SK-N-MC (cell line): ENCODE measurements at regions not wholly inside any gene's neighbourhood (a gene's known extent, or its start where the extent isn't known, plus 50 kb on each side); places are given as distances from the start of the nearest gene placed in this dataset.

Experiments used
- DNase-seq: peaks from one replicate; pipeline ENCODE4 v3.0.0-alpha.2; 2011; ENCODE audit warnings: low read depth, low spot score
- H3K27ac ChIP-seq: fragments of 200-600 bp; sonication (generic); 2 replicates; pipeline ENCODE4 v1.5.1; 2016; ENCODE audit warnings: mixed run types
- H3K36me3 ChIP-seq: fragments of 200-600 bp; sonication (generic); 2 replicates; pipeline ENCODE4 v1.6.1; 2017; ENCODE audit warnings: antibody characterized with exemption, low read length, mixed read lengths; ENCODE audit not compliant: insufficient read depth
- H3K4me3 ChIP-seq: fragments of 200-600 bp; sonication (generic); 2 replicates; pipeline ENCODE4 v1.5.1; 2016
- H3K9ac ChIP-seq: fragments of 200-600 bp; sonication (generic); 2 replicates; pipeline ENCODE4 v1.8.0; 2017; ENCODE audit warnings: mixed run types, mixed read lengths; ENCODE audit not compliant: insufficient read length
- H3K9me3 ChIP-seq: fragments of 200-600 bp; sonication (generic); 2 replicates; pipeline ENCODE4 v1.6.1; 2017; ENCODE audit warnings: low read depth, mild to moderate bottlenecking, antibody characterized with exemption, low read length, moderate library complexity, mixed read lengths
- EZH2 ChIP-seq: fragments of 200-600 bp; sonication (generic); IDR thresholded peaks from one replicate; pipeline ENCODE4 v1.6.1; 2017; ENCODE audit warnings: antibody characterized with exemption
- FOXP2 ChIP-seq: optimal IDR thresholded peaks from 2 replicates; pipeline ENCODE3; 2011; ENCODE audit warnings: mild to moderate bottlenecking, moderate library complexity; ENCODE audit not compliant: insufficient read depth; ENCODE audit errors: extremely low read length, control extremely low read depth
- POLR2AphosphoS5 ChIP-seq: IDR thresholded peaks from 2 replicates; pipeline ENCODE4 v1.6.1; 2012; ENCODE audit warnings: mild to moderate bottlenecking, low read depth, low read length, borderline replicate concordance

- no peak for DNase-seq
- no peak overlapping the region for H3K4me3 ChIP-seq
- H3K9me3 ChIP-seq = no peaks in the 10 kb centered on the region
- TF ChIP-seq EZH2 (no peak), POLR2AphosphoS5 (no peak)
- no peak overlapping the region for H3K9ac ChIP-seq
- H3K27ac ChIP-seq = no peak overlapping the region
- H3K36me3 ChIP-seq = no peaks in the 10 kb centered on the region
Measured at GRCh38 chr3:31275583-31275982, 257.1 kb upstream of the STT3B start.

GRCh38 chr3:31277582-31277981 is 255.1 kb upstream of the STT3B start:
- H3K27ac ChIP-seq = no peak overlapping the region
- no peak overlapping the region for H3K4me3 ChIP-seq
- DNase-seq = no peak
- H3K9me3 ChIP-seq = no peaks in the 10 kb centered on the region
- no peak for TF ChIP-seq FOXP2
- no peak for TF ChIP-seq EZH2
- TF ChIP-seq POLR2AphosphoS5 = no peak
- no peak overlapping the region for H3K9ac ChIP-seq
- no peaks in the 10 kb centered on the region for H3K36me3 ChIP-seq

GRCh38 chr3:31278532-31278931 is 254.2 kb upstream of the STT3B start:
- Histone ChIP-seq H3K4me3 (no peak overlapping the region), H3K36me3 (no peaks in the 10 kb centered on the region), H3K27ac (no peak overlapping the region), H3K9me3 (no peaks in the 10 kb centered on the region), H3K9ac (no peak overlapping the region)
- TF ChIP-seq EZH2 (no peak), POLR2AphosphoS5 (no peak), FOXP2 (no peak)
- DNase-seq = no peak

- no peaks in the 10 kb centered on the region for H3K36me3 ChIP-seq
Measured at GRCh38 chr3:31284776-31285175, 247.9 kb upstream of the STT3B start.

GRCh38 chr3:31285833-31286486 is 246.8 kb upstream of the STT3B start:
- H3K9me3 ChIP-seq = no peaks in the 10 kb centered on the region
- no peak overlapping the region for H3K27ac ChIP-seq
- H3K36me3 ChIP-seq = no peaks in the 10 kb centered on the region
- TF ChIP-seq EZH2 (no peak), POLR2AphosphoS5 (no peak), FOXP2 (no peak)
- H3K9ac ChIP-seq = no peak overlapping the region
- DNase-seq = no peak
- no peak overlapping the region for H3K4me3 ChIP-seq

More at GRCh38 chr3:31284776-31285175, 247.9 kb upstream of the STT3B start:
- DNase-seq = no peak
- no peak overlapping the region for H3K4me3 ChIP-seq
- TF ChIP-seq EZH2 (no peak), POLR2AphosphoS5 (no peak), FOXP2 (no peak)
- H3K27ac ChIP-seq = no peak overlapping the region
- no peak overlapping the region for H3K9ac ChIP-seq
- H3K9me3 ChIP-seq = no peaks in the 10 kb centered on the region

GRCh38 chr3:31288224-31288623 is 244.5 kb upstream of the STT3B start:
- Histone ChIP-seq H3K36me3 (no peaks in the 10 kb centered on the region), H3K9me3 (no peaks in the 10 kb centered on the region), H3K9ac (no peak overlapping the region), H3K27ac (no peak overlapping the region), H3K4me3 (no peak overlapping the region)
- TF ChIP-seq EZH2 = no peak
- no peak for DNase-seq

- H3K9ac ChIP-seq = no peak overlapping the region
- H3K27ac ChIP-seq = no peak overlapping the region
- no peak overlapping the region for H3K4me3 ChIP-seq
- DNase-seq = no peak
- H3K36me3 ChIP-seq = no peaks in the 10 kb centered on the region
- TF ChIP-seq FOXP2 = no peak
- TF ChIP-seq EZH2 = no peak
- TF ChIP-seq POLR2AphosphoS5 = no peak
- no peaks in the 10 kb centered on the region for H3K9me3 ChIP-seq
Measured at GRCh38 chr3:31288641-31289100, 244.1 kb upstream of the STT3B start.

GRCh38 chr3:31289584-31289983 is 243.1 kb upstream of the STT3B start:
- no peak overlapping the region for H3K9ac ChIP-seq
- H3K27ac ChIP-seq = no peak overlapping the region
- TF ChIP-seq EZH2 = no peak
- TF ChIP-seq FOXP2 = no peak
- TF ChIP-seq POLR2AphosphoS5 = no peak
- no peaks in the 10 kb centered on the region for H3K9me3 ChIP-seq
- H3K36me3 ChIP-seq = no peaks in the 10 kb centered on the region
- no peak for DNase-seq
- H3K4me3 ChIP-seq = no peak overlapping the region

- Histone ChIP-seq H3K27ac (no peak overlapping the region), H3K9me3 (no peaks in the 10 kb centered on the region), H3K9ac (no peak overlapping the region), H3K4me3 (no peak overlapping the region), H3K36me3 (no peaks in the 10 kb centered on the region)
- no peak for TF ChIP-seq EZH2
- no peak for TF ChIP-seq FOXP2
- TF ChIP-seq POLR2AphosphoS5 = no peak
- no peak for DNase-seq
Measured at GRCh38 chr3:31290046-31290445, 242.7 kb upstream of the STT3B start.
